Loucy (cell line): ENCODE measurements at regions not wholly inside any gene's neighbourhood (a gene's known extent, or its start where the extent isn't known, plus 50 kb on each side); places are given as distances from the start of the nearest gene placed in this dataset.

ENCODE experiments used
- CTCF ChIP-seq: fragments of 200-600 bp; sonication (generic); conservative IDR thresholded peaks from 2 replicates; pipeline ENCODE4 v1.5.1; 2014; ENCODE audit warnings: mild to moderate bottlenecking, antibody characterized with exemption, low read length
- EZH2phosphoT487 ChIP-seq: fragments of 200-600 bp; IDR thresholded peaks from 2 replicates; pipeline ENCODE4 v1.6.1; 2018; ENCODE audit warnings: antibody characterized with exemption, mild to moderate bottlenecking, moderate library complexity, borderline replicate concordance

- TF ChIP-seq CTCF (no peak), EZH2phosphoT487 (no peak)
Observed at GRCh38 chr16:73781297-73781696, 515.3 kb upstream of the PSMD7 start.
